ENCODE measurements at regions not wholly inside any gene's neighbourhood (a gene's known extent, or its start where the extent isn't known, plus 50 kb on each side); places are given as distances from the start of the nearest gene placed in this dataset.

DNA sequence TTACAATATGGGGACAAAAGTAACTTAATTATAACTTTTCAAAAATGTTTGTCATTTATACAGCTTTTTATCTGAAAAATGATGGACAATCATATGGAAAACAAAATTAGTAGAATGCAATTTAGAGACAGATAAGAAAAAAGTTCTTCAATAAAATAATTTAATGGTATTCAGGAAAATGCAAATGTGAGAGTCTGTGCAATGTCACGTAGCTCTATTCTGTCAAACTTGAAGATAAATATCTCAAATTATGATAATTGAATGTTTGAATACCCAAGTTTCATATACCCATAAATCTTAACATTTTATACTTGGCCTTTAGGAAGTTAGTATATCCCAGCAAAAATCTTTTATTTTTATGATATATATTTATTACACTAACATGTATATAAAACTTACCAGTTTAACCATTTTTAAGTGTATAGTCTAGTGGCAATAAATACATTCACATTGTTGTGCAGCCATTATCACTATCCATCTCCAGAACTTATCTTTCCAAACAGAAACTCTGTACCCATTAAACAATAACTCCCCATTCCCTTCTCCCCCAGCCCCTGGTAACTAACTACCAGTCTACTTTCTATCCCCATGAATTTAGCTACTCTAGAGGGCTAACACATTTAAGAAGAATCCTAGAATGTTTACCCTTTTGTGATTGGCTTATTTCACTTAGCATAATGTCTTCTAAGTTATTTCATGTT, 311.5 kb downstream of the SOCS6 start:
- H3K4me1 Mint-ChIP-seq (ENCODE audit: unreplicated experiment) = no peaks in the 10 kb centered on the region
- no peak for DNase-seq (ENCODE audit: low spot score)
- no peak overlapping the region for H3K27ac Mint-ChIP-seq (ENCODE audit: unreplicated experiment)
- no peaks in the 10 kb centered on the region for H3K27me3 Mint-ChIP-seq (ENCODE audit: unreplicated experiment)
- TF ChIP-seq, protein P1, sequence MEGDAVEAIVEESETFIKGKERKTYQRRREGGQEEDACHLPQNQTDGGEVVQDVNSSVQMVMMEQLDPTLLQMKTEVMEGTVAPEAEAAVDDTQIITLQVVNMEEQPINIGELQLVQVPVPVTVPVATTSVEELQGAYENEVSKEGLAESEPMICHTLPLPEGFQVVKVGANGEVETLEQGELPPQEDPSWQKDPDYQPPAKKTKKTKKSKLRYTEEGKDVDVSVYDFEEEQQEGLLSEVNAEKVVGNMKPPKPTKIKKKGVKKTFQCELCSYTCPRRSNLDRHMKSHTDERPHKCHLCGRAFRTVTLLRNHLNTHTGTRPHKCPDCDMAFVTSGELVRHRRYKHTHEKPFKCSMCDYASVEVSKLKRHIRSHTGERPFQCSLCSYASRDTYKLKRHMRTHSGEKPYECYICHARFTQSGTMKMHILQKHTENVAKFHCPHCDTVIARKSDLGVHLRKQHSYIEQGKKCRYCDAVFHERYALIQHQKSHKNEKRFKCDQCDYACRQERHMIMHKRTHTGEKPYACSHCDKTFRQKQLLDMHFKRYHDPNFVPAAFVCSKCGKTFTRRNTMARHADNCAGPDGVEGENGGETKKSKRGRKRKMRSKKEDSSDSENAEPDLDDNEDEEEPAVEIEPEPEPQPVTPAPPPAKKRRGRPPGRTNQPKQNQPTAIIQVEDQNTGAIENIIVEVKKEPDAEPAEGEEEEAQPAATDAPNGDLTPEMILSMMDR (IDR thresholded peaks at IDR 0.05; ENCODE audit: unreplicated experiment) = no peak
- H3K4me3 Mint-ChIP-seq (ENCODE audit: unreplicated experiment) = no peak overlapping the region
- no peaks in the 10 kb centered on the region for H3K36me3 Mint-ChIP-seq (ENCODE audit: low read depth, unreplicated experiment)
- peaks cover 19% of the 10 kb centered on the region for H3K9me3 Mint-ChIP-seq (ENCODE audit: unreplicated experiment)

DNA sequence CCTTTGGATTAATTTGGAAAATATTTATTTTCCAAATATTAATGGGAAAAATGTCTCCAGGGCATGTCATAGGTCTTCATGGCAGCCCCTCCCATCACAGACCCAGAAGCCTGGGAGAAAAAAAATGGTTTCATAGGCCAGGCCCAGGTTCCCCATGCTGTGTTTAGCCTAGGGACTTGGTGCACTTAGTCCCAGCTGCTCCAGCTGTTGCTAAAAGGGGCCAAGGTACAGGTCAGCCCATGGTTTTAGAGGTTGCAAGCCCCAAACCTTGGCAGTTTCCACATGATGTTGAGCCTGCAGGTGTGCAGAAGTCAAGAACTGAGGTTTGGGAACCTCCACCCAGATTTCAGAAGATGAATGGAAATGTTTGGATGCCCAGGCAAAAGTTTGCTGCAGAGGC, 309.6 kb downstream of the SOCS6 start:
- Mint-ChIP-seq H3K27ac (ENCODE audit: unreplicated experiment) (no peak overlapping the region), H3K4me3 (ENCODE audit: unreplicated experiment) (no peak overlapping the region), H3K9me3 (ENCODE audit: unreplicated experiment) (peaks cover 13% of the 10 kb centered on the region), H3K36me3 (ENCODE audit: low read depth, unreplicated experiment) (no peaks in the 10 kb centered on the region), H3K4me1 (ENCODE audit: unreplicated experiment) (no peaks in the 10 kb centered on the region), H3K27me3 (ENCODE audit: unreplicated experiment) (no peaks in the 10 kb centered on the region)
- DNase-seq (ENCODE audit: low spot score) = no peak
- TF ChIP-seq, protein P1 (IDR thresholded peaks at IDR 0.05; ENCODE audit: unreplicated experiment) = no peak

DNA sequence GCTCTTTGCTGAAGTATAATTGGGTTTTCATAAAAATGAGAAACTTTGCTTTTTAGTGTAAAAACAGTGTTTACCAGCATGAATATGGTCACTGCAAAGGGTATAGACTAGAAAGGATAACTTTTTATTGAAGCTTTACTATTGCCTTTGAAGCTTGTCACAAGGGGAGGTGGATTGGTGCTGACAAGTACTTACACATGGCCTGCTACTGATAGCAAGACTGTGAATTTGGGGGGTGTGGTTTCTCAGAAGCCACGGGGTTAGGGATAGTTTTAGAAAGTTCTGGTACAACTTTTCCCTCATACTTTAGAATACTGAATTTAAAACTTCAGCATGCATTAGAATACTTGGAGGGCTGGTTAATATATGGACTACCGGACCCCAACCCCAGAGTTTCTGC, 294.1 kb downstream of the SOCS6 start:
- Mint-ChIP-seq H3K27ac (ENCODE audit: unreplicated experiment) (no peak overlapping the region), H3K4me3 (ENCODE audit: unreplicated experiment) (no peak overlapping the region), H3K4me1 (ENCODE audit: unreplicated experiment) (no peaks in the 10 kb centered on the region), H3K9me3 (ENCODE audit: unreplicated experiment) (peaks cover 43% of the 10 kb centered on the region), H3K36me3 (ENCODE audit: low read depth, unreplicated experiment) (peaks cover 5% of the 10 kb centered on the region), H3K27me3 (ENCODE audit: unreplicated experiment) (no peaks in the 10 kb centered on the region)
- no peak for DNase-seq (ENCODE audit: low spot score)
- TF ChIP-seq, protein P1 (IDR thresholded peaks at IDR 0.05; ENCODE audit: unreplicated experiment) = no peak

DNA sequence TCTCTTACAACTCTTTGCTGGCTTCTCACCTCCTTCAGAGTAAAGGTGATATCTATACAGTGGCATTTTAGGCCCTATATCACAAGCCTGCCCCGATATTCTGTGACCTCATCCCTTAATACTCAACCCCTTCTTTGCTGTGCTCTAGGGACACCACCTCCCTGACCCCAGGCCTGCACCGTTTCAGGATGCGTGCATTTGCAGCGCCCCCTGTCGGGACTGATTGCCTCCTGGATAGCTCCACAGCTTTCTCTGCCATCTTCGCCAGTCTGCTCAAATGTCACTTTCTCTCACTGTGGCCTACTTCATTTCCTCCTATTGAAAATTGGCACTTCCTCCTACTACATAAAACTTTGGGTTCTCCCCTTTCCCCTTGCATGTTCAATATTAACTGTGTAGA, 289.6 kb downstream of the SOCS6 start:
- TF ChIP-seq, protein P1 (IDR thresholded peaks at IDR 0.05; ENCODE audit: unreplicated experiment) = no peak
- no peaks in the 10 kb centered on the region for H3K4me1 Mint-ChIP-seq (ENCODE audit: unreplicated experiment)
- H3K36me3 Mint-ChIP-seq (ENCODE audit: low read depth, unreplicated experiment) = peaks cover 5% of the 10 kb centered on the region
- H3K9me3 Mint-ChIP-seq (ENCODE audit: unreplicated experiment) = peaks cover 32% of the 10 kb centered on the region
- H3K4me3 Mint-ChIP-seq (ENCODE audit: unreplicated experiment) = no peak overlapping the region
- DNase-seq (ENCODE audit: low spot score) = no peak
- H3K27ac Mint-ChIP-seq (ENCODE audit: unreplicated experiment) = no peak overlapping the region
- no peaks in the 10 kb centered on the region for H3K27me3 Mint-ChIP-seq (ENCODE audit: unreplicated experiment)

DNA sequence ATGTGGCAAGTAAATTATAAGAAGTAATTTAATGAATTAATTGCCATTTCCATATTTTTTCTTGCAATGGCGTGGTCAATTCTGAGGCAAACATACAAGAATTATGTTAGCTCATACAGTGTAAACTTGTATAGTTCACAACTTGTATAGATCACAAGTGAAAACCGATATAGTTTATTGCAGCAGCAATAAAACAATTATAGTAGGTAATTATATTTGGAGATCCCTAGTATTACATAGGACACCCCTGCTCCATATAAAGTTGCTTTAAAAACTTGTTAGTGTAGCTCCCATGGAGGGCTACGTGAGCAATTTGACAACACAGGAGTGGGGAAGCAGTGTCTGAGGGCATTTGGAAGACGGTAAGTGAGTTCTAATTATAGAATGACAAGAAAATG, 288.2 kb downstream of the SOCS6 start:
- TF ChIP-seq, protein P1 (IDR thresholded peaks at IDR 0.05; ENCODE audit: unreplicated experiment) = no peak
- H3K9me3 Mint-ChIP-seq (ENCODE audit: unreplicated experiment) = peaks cover 34% of the 10 kb centered on the region
- H3K36me3 Mint-ChIP-seq (ENCODE audit: low read depth, unreplicated experiment) = peaks cover 5% of the 10 kb centered on the region
- no peaks in the 10 kb centered on the region for H3K4me1 Mint-ChIP-seq (ENCODE audit: unreplicated experiment)
- no peaks in the 10 kb centered on the region for H3K27me3 Mint-ChIP-seq (ENCODE audit: unreplicated experiment)
- no peak overlapping the region for H3K27ac Mint-ChIP-seq (ENCODE audit: unreplicated experiment)
- no peak for DNase-seq (ENCODE audit: low spot score)
- no peak overlapping the region for H3K4me3 Mint-ChIP-seq (ENCODE audit: unreplicated experiment)

Data from endothelial cell (in vitro differentiated cells).